ENCODE measurements at regions not wholly inside any gene's neighbourhood (a gene's known extent, or its start where the extent isn't known, plus 50 kb on each side); places are given as distances from the start of the nearest gene placed in this dataset.

DNA sequence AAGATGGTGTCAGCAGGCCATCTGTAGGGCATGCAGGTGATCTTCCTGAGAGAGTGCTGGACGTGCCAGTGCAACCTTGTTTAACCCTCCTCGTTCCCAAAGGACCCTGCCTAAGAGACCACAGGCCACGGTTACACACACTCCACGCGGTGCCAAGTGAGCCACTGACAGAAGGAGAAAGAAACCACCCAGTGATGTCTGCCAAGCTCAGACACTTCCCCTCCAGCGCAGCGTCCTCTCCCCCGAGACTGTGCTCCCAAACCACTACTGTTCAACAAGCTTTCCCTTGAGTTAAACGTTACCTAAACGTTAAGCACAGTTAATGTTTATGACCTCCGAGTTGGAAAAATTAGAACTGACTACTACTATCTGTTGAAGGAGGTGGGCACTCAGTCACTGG is 119.1 kb upstream of the NCK2 start:
- no peaks in the 10 kb centered on the region for H3K36me3 ChIP-seq (ENCODE audit: control insufficient read depth in 2 of 2, insufficient read depth in 1 of 2, low read length in 2 of 2)
- no peak overlapping the region for H3K4me3 ChIP-seq (ENCODE audit: low read depth, low read length)
- ChIA-PET CTCF (interaction anchor here (0.6 to 1.0 kb wide), 2 partner anchors 21 to 478 kb away, joined by 3 to 4 read pairs; no protein-coding TSS in a partner anchor), POLR2A (no interaction called here)
- H3K9me3 ChIP-seq (ENCODE audit: control insufficient read depth, insufficient read depth, low read depth, low read length): no peaks in the 10 kb centered on the region
- no peak for TF ChIP-seq IKZF3 (tag by site-specific recombination; IDR thresholded peaks at IDR 0.05)
- TF ChIP-seq, protein P1, sequence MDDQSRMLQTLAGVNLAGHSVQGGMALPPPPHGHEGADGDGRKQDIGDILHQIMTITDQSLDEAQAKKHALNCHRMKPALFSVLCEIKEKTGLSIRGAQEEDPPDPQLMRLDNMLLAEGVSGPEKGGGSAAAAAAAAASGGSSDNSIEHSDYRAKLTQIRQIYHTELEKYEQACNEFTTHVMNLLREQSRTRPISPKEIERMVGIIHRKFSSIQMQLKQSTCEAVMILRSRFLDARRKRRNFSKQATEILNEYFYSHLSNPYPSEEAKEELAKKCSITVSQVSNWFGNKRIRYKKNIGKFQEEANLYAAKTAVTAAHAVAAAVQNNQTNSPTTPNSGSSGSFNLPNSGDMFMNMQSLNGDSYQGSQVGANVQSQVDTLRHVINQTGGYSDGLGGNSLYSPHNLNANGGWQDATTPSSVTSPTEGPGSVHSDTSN (CRISPR knock-in tag; IDR thresholded peaks at IDR 0.05): no peak
- no peak for TF ChIP-seq ZSCAN30 (tag by site-specific recombination; IDR thresholded peaks at IDR 0.05)
- no peak for TF ChIP-seq ZNF223 (tag by site-specific recombination; IDR thresholded peaks at IDR 0.05)
- no peak for TF ChIP-seq EGR2 (tag by site-specific recombination; IDR thresholded peaks at IDR 0.05; ENCODE audit: low read depth)
- H3K4me1 ChIP-seq (ENCODE audit: control insufficient read depth, insufficient read depth, low read length): no peaks in the 10 kb centered on the region
- H3K27ac ChIP-seq (ENCODE audit: extremely low read depth, low read depth, low read length): no peak overlapping the region

DNA sequence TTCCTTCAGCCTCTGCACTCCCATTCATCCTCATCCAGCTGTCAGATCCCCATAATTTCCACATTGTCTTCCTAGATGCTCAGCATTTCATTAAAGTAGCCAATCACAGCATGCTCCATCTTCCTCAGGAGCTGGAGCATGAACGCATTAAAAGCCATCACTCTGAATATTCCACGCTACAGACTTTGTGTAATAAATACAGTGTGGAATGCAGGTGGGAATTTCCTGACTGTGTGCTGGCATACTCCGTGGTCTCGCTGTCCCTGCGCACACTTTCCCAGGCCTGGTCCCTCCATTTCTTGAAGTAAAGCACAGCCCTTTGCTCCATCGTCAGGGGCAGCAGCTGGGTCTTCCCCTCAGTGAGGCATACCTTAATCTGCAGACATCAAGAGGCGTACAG is 123.7 kb upstream of the NCK2 start:
- H3K27ac ChIP-seq (ENCODE audit: extremely low read depth, low read depth, low read length): no peak overlapping the region
- no peaks in the 10 kb centered on the region for H3K9me3 ChIP-seq (ENCODE audit: control insufficient read depth, insufficient read depth, low read depth, low read length)
- no peaks in the 10 kb centered on the region for H3K36me3 ChIP-seq (ENCODE audit: control insufficient read depth in 2 of 2, insufficient read depth in 1 of 2, low read length in 2 of 2)
- no peak for TF ChIP-seq ZNF311 (tag by site-specific recombination; IDR thresholded peaks at IDR 0.05; ENCODE audit: borderline replicate concordance)
- TF ChIP-seq ZNF426 (tag by site-specific recombination; IDR thresholded peaks at IDR 0.05): no peak
- no peak for TF ChIP-seq ZNF146 (tag by site-specific recombination; IDR thresholded peaks at IDR 0.05)
- no peak for TF ChIP-seq KLF16 (tag by site-specific recombination; IDR thresholded peaks at IDR 0.05)
- no peak for TF ChIP-seq SALL2 (tag by site-specific recombination; IDR thresholded peaks at IDR 0.05; ENCODE audit: borderline replicate concordance)
- no peak for TF ChIP-seq ZNF623 (tag by site-specific recombination; IDR thresholded peaks at IDR 0.05)
- TF ChIP-seq ZNF555 (tag by site-specific recombination; conservative IDR thresholded peaks at IDR 0.05): no peak
- no peak for TF ChIP-seq ZIC2 (tag by site-specific recombination; IDR thresholded peaks at IDR 0.05)
- no peak for TF ChIP-seq ZNF394 (tag by site-specific recombination; IDR thresholded peaks at IDR 0.05; ENCODE audit: borderline replicate concordance)
- H3K4me1 ChIP-seq (ENCODE audit: control insufficient read depth, insufficient read depth, low read length): no peaks in the 10 kb centered on the region
- no peak overlapping the region for H3K4me3 ChIP-seq (ENCODE audit: low read depth, low read length)
- POLR2A ChIA-PET: no interaction called here
- CTCF ChIA-PET: no interaction called here

DNA sequence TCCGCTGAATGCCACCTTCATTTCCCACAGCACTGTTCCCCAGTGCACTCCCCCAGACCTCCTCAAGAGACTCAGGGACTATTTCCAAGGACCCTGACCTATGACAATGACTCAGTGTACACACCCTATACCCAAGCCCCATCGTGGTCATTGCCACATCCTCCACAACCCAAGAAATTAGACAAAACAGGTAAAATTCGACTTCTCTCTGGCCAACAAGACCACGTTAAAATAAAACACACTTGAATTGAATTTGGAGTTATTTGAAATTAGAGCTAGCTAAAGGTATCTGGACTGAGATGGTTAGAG is 126.4 kb upstream of the NCK2 start:
- H3K36me3 ChIP-seq (ENCODE audit: control insufficient read depth in 2 of 2, insufficient read depth in 1 of 2, low read length in 2 of 2): no peaks in the 10 kb centered on the region
- H3K9me3 ChIP-seq (ENCODE audit: control insufficient read depth, insufficient read depth, low read depth, low read length): no peaks in the 10 kb centered on the region
- H3K27ac ChIP-seq (ENCODE audit: extremely low read depth, low read depth, low read length): no peak overlapping the region
- H3K4me1 ChIP-seq (ENCODE audit: control insufficient read depth, insufficient read depth, low read length): no peaks in the 10 kb centered on the region
- TF ChIP-seq, protein P2, sequence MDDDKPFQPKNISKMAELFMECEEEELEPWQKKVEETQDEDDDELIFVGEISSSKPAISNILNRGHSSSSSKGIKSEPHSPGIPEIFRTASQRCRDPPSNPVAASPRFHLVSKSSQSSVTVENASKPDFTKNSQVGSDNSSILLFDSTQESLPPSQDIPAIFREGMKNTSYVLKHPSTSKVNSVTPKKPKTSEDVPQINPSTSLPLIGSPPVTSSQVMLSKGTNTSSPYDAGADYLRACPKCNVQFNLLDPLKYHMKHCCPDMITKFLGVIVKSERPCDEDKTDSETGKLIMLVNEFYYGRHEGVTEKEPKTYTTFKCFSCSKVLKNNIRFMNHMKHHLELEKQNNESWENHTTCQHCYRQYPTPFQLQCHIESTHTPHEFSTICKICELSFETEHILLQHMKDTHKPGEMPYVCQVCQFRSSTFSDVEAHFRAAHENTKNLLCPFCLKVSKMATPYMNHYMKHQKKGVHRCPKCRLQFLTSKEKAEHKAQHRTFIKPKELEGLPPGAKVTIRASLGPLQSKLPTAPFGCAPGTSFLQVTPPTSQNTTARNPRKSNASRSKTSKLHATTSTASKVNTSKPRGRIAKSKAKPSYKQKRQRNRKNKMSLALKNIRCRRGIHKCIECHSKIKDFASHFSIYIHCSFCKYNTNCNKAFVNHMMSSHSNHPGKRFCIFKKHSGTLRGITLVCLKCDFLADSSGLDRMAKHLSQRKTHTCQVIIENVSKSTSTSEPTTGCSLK (tag by site-specific recombination; IDR thresholded peaks at IDR 0.05): no peak
- TF ChIP-seq ZNF701 (tag by site-specific recombination; IDR thresholded peaks at IDR 0.05) (no peak), ZNF10 (tag by site-specific recombination; IDR thresholded peaks at IDR 0.05) (no peak), ZNF366 (tag by site-specific recombination; conservative IDR thresholded peaks at IDR 0.05) (no peak), ZBTB7A (tag by site-specific recombination; IDR thresholded peaks at IDR 0.05; ENCODE audit: low read depth) (no peak), ZNF585B (tag by site-specific recombination; IDR thresholded peaks at IDR 0.05) (no peak), ZNF664 (tag by site-specific recombination; IDR thresholded peaks at IDR 0.05) (no peak), ZNF146 (tag by site-specific recombination; IDR thresholded peaks at IDR 0.05) (no peak), ZNF514 (tag by site-specific recombination; IDR thresholded peaks at IDR 0.05) (no peak), ZNF169 (tag by site-specific recombination; IDR thresholded peaks at IDR 0.05) (no peak)
- TF ChIP-seq, protein P3, sequence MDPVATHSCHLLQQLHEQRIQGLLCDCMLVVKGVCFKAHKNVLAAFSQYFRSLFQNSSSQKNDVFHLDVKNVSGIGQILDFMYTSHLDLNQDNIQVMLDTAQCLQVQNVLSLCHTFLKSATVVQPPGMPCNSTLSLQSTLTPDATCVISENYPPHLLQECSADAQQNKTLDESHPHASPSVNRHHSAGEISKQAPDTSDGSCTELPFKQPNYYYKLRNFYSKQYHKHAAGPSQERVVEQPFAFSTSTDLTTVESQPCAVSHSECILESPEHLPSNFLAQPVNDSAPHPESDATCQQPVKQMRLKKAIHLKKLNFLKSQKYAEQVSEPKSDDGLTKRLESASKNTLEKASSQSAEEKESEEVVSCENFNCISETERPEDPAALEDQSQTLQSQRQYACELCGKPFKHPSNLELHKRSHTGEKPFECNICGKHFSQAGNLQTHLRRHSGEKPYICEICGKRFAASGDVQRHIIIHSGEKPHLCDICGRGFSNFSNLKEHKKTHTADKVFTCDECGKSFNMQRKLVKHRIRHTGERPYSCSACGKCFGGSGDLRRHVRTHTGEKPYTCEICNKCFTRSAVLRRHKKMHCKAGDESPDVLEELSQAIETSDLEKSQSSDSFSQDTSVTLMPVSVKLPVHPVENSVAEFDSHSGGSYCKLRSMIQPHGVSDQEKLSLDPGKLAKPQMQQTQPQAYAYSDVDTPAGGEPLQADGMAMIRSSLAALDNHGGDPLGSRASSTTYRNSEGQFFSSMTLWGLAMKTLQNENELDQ (tag by site-specific recombination; IDR thresholded peaks at IDR 0.05; ENCODE audit: low read depth): no peak
- no peak overlapping the region for H3K4me3 ChIP-seq (ENCODE audit: low read depth, low read length)
- CTCF ChIA-PET: no interaction called here
- POLR2A ChIA-PET: no interaction called here
